ENCODE measurements at regions not wholly inside any gene's neighbourhood (a gene's known extent, or its start where the extent isn't known, plus 50 kb on each side); places are given as distances from the start of the nearest gene placed in this dataset.

DNA sequence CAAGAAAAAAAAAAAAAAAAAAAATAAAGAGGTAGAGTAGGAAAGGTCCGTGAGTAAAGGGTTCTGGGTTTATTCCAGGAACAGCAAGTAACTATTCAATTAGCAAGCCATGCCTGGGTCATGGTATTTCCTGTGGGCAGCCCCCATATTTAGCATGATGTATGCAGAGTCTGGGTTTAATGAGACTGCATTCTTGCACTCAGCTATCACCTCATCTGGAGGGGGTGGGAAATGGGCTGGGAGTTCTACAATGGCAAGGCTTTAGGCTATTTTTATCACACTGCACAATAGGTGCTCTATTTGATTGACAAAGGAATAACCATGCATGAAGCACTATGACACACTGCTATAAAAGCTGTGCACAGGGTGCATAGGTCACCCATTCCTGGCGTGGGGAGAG, 104.0 kb upstream of the CCL2 start:
- TF ChIP-seq, protein P1, sequence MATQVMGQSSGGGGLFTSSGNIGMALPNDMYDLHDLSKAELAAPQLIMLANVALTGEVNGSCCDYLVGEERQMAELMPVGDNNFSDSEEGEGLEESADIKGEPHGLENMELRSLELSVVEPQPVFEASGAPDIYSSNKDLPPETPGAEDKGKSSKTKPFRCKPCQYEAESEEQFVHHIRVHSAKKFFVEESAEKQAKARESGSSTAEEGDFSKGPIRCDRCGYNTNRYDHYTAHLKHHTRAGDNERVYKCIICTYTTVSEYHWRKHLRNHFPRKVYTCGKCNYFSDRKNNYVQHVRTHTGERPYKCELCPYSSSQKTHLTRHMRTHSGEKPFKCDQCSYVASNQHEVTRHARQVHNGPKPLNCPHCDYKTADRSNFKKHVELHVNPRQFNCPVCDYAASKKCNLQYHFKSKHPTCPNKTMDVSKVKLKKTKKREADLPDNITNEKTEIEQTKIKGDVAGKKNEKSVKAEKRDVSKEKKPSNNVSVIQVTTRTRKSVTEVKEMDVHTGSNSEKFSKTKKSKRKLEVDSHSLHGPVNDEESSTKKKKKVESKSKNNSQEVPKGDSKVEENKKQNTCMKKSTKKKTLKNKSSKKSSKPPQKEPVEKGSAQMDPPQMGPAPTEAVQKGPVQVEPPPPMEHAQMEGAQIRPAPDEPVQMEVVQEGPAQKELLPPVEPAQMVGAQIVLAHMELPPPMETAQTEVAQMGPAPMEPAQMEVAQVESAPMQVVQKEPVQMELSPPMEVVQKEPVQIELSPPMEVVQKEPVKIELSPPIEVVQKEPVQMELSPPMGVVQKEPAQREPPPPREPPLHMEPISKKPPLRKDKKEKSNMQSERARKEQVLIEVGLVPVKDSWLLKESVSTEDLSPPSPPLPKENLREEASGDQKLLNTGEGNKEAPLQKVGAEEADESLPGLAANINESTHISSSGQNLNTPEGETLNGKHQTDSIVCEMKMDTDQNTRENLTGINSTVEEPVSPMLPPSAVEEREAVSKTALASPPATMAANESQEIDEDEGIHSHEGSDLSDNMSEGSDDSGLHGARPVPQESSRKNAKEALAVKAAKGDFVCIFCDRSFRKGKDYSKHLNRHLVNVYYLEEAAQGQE (IDR thresholded peaks at IDR 0.05), result no peak
- TF ChIP-seq FOXA2 (IDR thresholded peaks at IDR 0.05), result no peak
- TF ChIP-seq, protein P2, sequence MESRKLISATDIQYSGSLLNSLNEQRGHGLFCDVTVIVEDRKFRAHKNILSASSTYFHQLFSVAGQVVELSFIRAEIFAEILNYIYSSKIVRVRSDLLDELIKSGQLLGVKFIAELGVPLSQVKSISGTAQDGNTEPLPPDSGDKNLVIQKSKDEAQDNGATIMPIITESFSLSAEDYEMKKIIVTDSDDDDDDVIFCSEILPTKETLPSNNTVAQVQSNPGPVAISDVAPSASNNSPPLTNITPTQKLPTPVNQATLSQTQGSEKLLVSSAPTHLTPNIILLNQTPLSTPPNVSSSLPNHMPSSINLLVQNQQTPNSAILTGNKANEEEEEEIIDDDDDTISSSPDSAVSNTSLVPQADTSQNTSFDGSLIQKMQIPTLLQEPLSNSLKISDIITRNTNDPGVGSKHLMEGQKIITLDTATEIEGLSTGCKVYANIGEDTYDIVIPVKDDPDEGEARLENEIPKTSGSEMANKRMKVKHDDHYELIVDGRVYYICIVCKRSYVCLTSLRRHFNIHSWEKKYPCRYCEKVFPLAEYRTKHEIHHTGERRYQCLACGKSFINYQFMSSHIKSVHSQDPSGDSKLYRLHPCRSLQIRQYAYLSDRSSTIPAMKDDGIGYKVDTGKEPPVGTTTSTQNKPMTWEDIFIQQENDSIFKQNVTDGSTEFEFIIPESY (IDR thresholded peaks at IDR 0.05), result no peak
- TF ChIP-seq FOXA1 (IDR thresholded peaks at IDR 0.05), result no peak
- TF ChIP-seq, protein P3, sequence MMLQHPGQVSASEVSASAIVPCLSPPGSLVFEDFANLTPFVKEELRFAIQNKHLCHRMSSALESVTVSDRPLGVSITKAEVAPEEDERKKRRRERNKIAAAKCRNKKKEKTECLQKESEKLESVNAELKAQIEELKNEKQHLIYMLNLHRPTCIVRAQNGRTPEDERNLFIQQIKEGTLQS (IDR thresholded peaks at IDR 0.05), result no peak
- TF ChIP-seq JUND (IDR thresholded peaks at IDR 0.05), result no peak
- TF ChIP-seq HNF4G (IDR thresholded peaks at IDR 0.05), result no peak
- no peak for TF ChIP-seq HNF4A (conservative IDR thresholded peaks at IDR 0.05)
- TF ChIP-seq YY1 (IDR thresholded peaks at IDR 0.05), result no peak
- TF ChIP-seq RAD21 (IDR thresholded peaks at IDR 0.05), result no peak
- TF ChIP-seq, protein P4, sequence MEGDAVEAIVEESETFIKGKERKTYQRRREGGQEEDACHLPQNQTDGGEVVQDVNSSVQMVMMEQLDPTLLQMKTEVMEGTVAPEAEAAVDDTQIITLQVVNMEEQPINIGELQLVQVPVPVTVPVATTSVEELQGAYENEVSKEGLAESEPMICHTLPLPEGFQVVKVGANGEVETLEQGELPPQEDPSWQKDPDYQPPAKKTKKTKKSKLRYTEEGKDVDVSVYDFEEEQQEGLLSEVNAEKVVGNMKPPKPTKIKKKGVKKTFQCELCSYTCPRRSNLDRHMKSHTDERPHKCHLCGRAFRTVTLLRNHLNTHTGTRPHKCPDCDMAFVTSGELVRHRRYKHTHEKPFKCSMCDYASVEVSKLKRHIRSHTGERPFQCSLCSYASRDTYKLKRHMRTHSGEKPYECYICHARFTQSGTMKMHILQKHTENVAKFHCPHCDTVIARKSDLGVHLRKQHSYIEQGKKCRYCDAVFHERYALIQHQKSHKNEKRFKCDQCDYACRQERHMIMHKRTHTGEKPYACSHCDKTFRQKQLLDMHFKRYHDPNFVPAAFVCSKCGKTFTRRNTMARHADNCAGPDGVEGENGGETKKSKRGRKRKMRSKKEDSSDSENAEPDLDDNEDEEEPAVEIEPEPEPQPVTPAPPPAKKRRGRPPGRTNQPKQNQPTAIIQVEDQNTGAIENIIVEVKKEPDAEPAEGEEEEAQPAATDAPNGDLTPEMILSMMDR (IDR thresholded peaks at IDR 0.05; ENCODE audit: low read depth, low read length, missing input control), result no peak
- no peak for TF ChIP-seq RXRA (IDR thresholded peaks at IDR 0.05)
- no peak for TF ChIP-seq NR2F2 (IDR thresholded peaks at IDR 0.05)
- TF ChIP-seq, protein P5, sequence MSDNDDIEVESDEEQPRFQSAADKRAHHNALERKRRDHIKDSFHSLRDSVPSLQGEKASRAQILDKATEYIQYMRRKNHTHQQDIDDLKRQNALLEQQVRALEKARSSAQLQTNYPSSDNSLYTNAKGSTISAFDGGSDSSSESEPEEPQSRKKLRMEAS (IDR thresholded peaks at IDR 0.05), result no peak
- no peak for TF ChIP-seq GABPA (IDR thresholded peaks at IDR 0.05 in 1 of 2, conservative IDR thresholded peaks at IDR 0.05 in 1 of 2)
- no peak for TF ChIP-seq TAF1 (conservative IDR thresholded peaks at IDR 0.05)
- no peak for TF ChIP-seq SP1 (IDR thresholded peaks at IDR 0.05)
- TF ChIP-seq EGR1 (IDR thresholded peaks at IDR 0.05; ENCODE audit: low read depth in 2 of 2), result no peak
- H3K27me3 ChIP-seq (ENCODE audit: control insufficient read depth in 4 of 4, insufficient read depth in 4 of 4, low read length in 3 of 4), result peaks cover 0 to 10% (median 1%) of the 10 kb centered on the region in 4 donors
- no peak overlapping the region for H3K27ac ChIP-seq (ENCODE audit: low read depth in 1 of 2, low read length in 2 of 2)
- no peaks in the 10 kb centered on the region for H3K9me3 ChIP-seq (ENCODE audit: control insufficient read depth in 4 of 4, low read length in 3 of 4)
- no peak overlapping the region for H3K9ac ChIP-seq (ENCODE audit: low read depth in 1 of 2, low read length in 2 of 2)
- no peak overlapping the region for H3K4me3 ChIP-seq (ENCODE audit: low read depth in 1 of 3, low read length in 3 of 3)
- no peak for DNase-seq (ENCODE audit: low spot score)
- H3K36me3 ChIP-seq (ENCODE audit: control insufficient read depth in 4 of 4, insufficient read depth in 3 of 4, low read depth in 1 of 4, low read length in 3 of 4), result no peaks in the 10 kb centered on the region
- H3K4me1 ChIP-seq (ENCODE audit: control insufficient read depth in 4 of 4, insufficient read depth in 4 of 4, low read length in 3 of 4), result no peaks in the 10 kb centered on the region
- 68% methylated on average over 2 of the region's 2 CpGs for WGBS

All from liver (tissue), 8 donors.